GM18870 (cell line): ENCODE measurements at regions not wholly inside any gene's neighbourhood (a gene's known extent, or its start where the extent isn't known, plus 50 kb on each side); places are given as distances from the start of the nearest gene placed in this dataset.
"Not testable (repeated sequence)": the region's sequence is repeated elsewhere in the genome, so short reads cannot be mapped to it uniquely, and the experiment has no call there.

Experiments
- ATAC-seq: cut with Tn5 transposase; IDR thresholded peaks from one replicate; pipeline ENCODE4 v1.9.1; 2021; ENCODE audit warnings: moderate library complexity; ENCODE audit not compliant: unreplicated experiment

- ATAC-seq, result no peak
Observed at GRCh38 chr2:16102358-16102975, 162.1 kb downstream of the MYCN start.

GRCh38 chr2:16101196-16101595 lies 160.8 kb downstream of the MYCN start:
- no peak for ATAC-seq

GRCh38 chr2:16100006-16100405 lies 159.7 kb downstream of the MYCN start:
- no peak for ATAC-seq

GRCh38 chr2:16099326-16099725 lies 159.0 kb downstream of the MYCN start:
- no peak for ATAC-seq

- ATAC-seq, result no peak
Observed at GRCh38 chr2:16096962-16097361, 156.6 kb downstream of the MYCN start.

GRCh38 chr2:16095483-16095882 lies 155.1 kb downstream of the MYCN start:
- ATAC-seq, result not testable (repeated sequence)

GRCh38 chr2:16094811-16095210 lies 154.5 kb downstream of the MYCN start:
- ATAC-seq, result no peak

- no peak for ATAC-seq
Observed at GRCh38 chr2:16093639-16094529, 153.5 kb downstream of the MYCN start.

- no peak for ATAC-seq
Observed at GRCh38 chr2:16092861-16093638, 152.7 kb downstream of the MYCN start.

- no peak for ATAC-seq
Observed at GRCh38 chr2:16091576-16092282, 151.4 kb downstream of the MYCN start.

- no peak for ATAC-seq
Observed at GRCh38 chr2:16090650-16091575, 150.6 kb downstream of the MYCN start.

- ATAC-seq, result not testable (repeated sequence)
Observed at GRCh38 chr2:16089491-16089890, 149.1 kb downstream of the MYCN start.

GRCh38 chr2:16088802-16089112 lies 148.4 kb downstream of the MYCN start:
- ATAC-seq, result no peak

- ATAC-seq, result no peak
Observed at GRCh38 chr2:16088035-16088801, 147.9 kb downstream of the MYCN start.

- ATAC-seq, result not testable (repeated sequence)
Observed at GRCh38 chr2:16086136-16086535, 145.8 kb downstream of the MYCN start.

- no peak for ATAC-seq
Observed at GRCh38 chr2:16085073-16085472, 144.7 kb downstream of the MYCN start.

GRCh38 chr2:16084274-16084673 lies 143.9 kb downstream of the MYCN start:
- ATAC-seq, result no peak

- ATAC-seq, result no peak
Observed at GRCh38 chr2:16082276-16082675, 141.9 kb downstream of the MYCN start.
